Caco-2 (cell line): ENCODE measurements at regions not wholly inside any gene's neighbourhood (a gene's known extent, or its start where the extent isn't known, plus 50 kb on each side); places are given as distances from the start of the nearest gene placed in this dataset.

ENCODE experiments used
- BruUV-seq: library from RNA; stranded (reverse); fragments of 400-500 nt; replicated peaks from 2 replicates; lab custom pipeline; 2021; lab: Mats Ljungman, UMichigan
- CTCF ChIA-PET: fragments of 300-600 bp; sonication (Branson Sonifier 250); formaldehyde crosslinking; loops from one replicate; lab custom pipeline; 2022; ENCODE audit warnings: antibody characterized with exemption; lab: Charles Lee
- POLR2A ChIA-PET: fragments of 300-600 bp; sonication (Branson Sonifier 250); formaldehyde crosslinking; loops from one replicate; lab custom pipeline; 2022; ENCODE audit warnings: antibody characterized with exemption; lab: Charles Lee
- DNase-seq, 2 experiments: peaks; one replicate each; pipeline versions ENCODE4 v3.0.0 to v3.0.0-alpha.2; 2020 to 2022
- H3K27me3 ChIP-seq: replicated peaks from 2 replicates; pipeline ENCODE4 v1.6.0; 2011; ENCODE audit warnings: low read length; ENCODE audit not compliant: control insufficient read depth, insufficient read depth
- H3K36me3 ChIP-seq: 2 replicates; pipeline ENCODE4 v1.5.1; 2011; ENCODE audit warnings: low read length; ENCODE audit not compliant: control insufficient read depth, insufficient read depth
- H3K4me1 ChIP-seq: fragments of 250-450 bp; sonication (Bioruptor Pico); 2 replicates; pipeline ENCODE4 v1.5.1; 2020; ENCODE audit warnings: mild to moderate bottlenecking
- H3K4me3 ChIP-seq: 2 replicates; pipeline ENCODE4 v1.5.1; 2011; ENCODE audit warnings: low read depth, mild to moderate bottlenecking, control low read depth, low read length
- H3K9me3 ChIP-seq: fragments of 250-450 bp; sonication (Bioruptor Pico); 2 replicates; pipeline ENCODE4 v1.5.1; 2020; ENCODE audit warnings: mild to moderate bottlenecking, moderate library complexity
- H3K27ac Mint-ChIP-seq: one replicate; pipeline ENCODE4 v1.8.0; 2022; ENCODE audit warnings: mixed read lengths; ENCODE audit not compliant: unreplicated experiment
- H3K27me3 Mint-ChIP-seq: one replicate; pipeline ENCODE4 v1.8.0; 2022; ENCODE audit warnings: mixed read lengths; ENCODE audit not compliant: insufficient read depth, unreplicated experiment
- H3K36me3 Mint-ChIP-seq: one replicate; pipeline ENCODE4 v1.8.0; 2022; ENCODE audit warnings: mild to moderate bottlenecking, mixed read lengths; ENCODE audit not compliant: insufficient read depth, unreplicated experiment
- H3K4me1 Mint-ChIP-seq: one replicate; pipeline ENCODE4 v1.8.0; 2022; ENCODE audit warnings: low read depth, mixed read lengths; ENCODE audit not compliant: unreplicated experiment
- H3K4me3 Mint-ChIP-seq: one replicate; pipeline ENCODE4 v1.8.0; 2022; ENCODE audit warnings: mild to moderate bottlenecking, moderate library complexity, mixed read lengths; ENCODE audit not compliant: unreplicated experiment
- H3K9me3 Mint-ChIP-seq: one replicate; pipeline ENCODE4 v1.8.0; 2022; ENCODE audit warnings: mixed read lengths; ENCODE audit not compliant: unreplicated experiment
- CTCF ChIP-seq, 2 experiments: fragments of 200-600 bp in 1 of 2; IDR thresholded peaks; 1 replicate in 1 of 2; 2 replicates in 1 of 2; pipeline versions ENCODE4 v1.5.1 to v1.8.0; 2011 to 2022; ENCODE audit warnings: antibody characterized with exemption in 1 of 2, control low read depth in 1 of 2, inconsistent platforms in 1 of 2, low read depth in 1 of 2, low read length in 1 of 2, mild to moderate bottlenecking in 1 of 2, moderate library complexity in 1 of 2; ENCODE audit not compliant: insufficient read depth in 1 of 2, severe bottlenecking in 1 of 2, unreplicated experiment in 1 of 2
- intact Hi-C: fragments of 100-400 bp; cut with micrococcal nuclease; formaldehyde crosslinking; loops from one replicate; pipeline ENCODE4 v1.10.0; 2022; ENCODE audit not compliant: unreplicated experiment

GRCh38 chr3:15942936-15943335 is 145.2 kb upstream of the ANKRD28 start:
- TF ChIP-seq CTCF (IDR thresholded peaks at IDR 0.05; ENCODE audit: insufficient read depth in 1 of 2, low read depth in 1 of 2, low read length in 1 of 2, severe bottlenecking in 1 of 2, unreplicated experiment in 1 of 2): no peak

GRCh38 chr3:15948388-15948787 is 150.6 kb upstream of the ANKRD28 start:
- H3K27me3 ChIP-seq: no peaks in the 10 kb centered on the region
- intact Hi-C loops: no loop called here
- Mint-ChIP-seq H3K9me3 (no peaks in the 10 kb centered on the region), H3K4me3 (no peak overlapping the region), H3K4me1 (no peaks in the 10 kb centered on the region), H3K27me3 (no peaks in the 10 kb centered on the region), H3K27ac (no peak overlapping the region), H3K36me3 (no peaks in the 10 kb centered on the region)
- no peaks in the 10 kb centered on the region for H3K36me3 ChIP-seq
- no peaks in the 10 kb centered on the region for H3K9me3 ChIP-seq
- no TSS peak for BruUV-seq
- POLR2A ChIA-PET: no interaction called here
- no peaks in the 10 kb centered on the region for H3K4me1 ChIP-seq
- no peak for TF ChIP-seq CTCF (IDR thresholded peaks at IDR 0.05; ENCODE audit: insufficient read depth in 1 of 2, low read depth in 1 of 2, low read length in 1 of 2, severe bottlenecking in 1 of 2, unreplicated experiment in 1 of 2)
- CTCF ChIA-PET: no interaction called here
- DNase-seq: no peak
- H3K4me3 ChIP-seq: no peak overlapping the region

More at GRCh38 chr3:15942936-15943335, 145.2 kb upstream of the ANKRD28 start:
- BruUV-seq: no TSS peak
- CTCF ChIA-PET: no interaction called here
- POLR2A ChIA-PET: no interaction called here
- Mint-ChIP-seq H3K36me3 (no peaks in the 10 kb centered on the region), H3K27ac (no peak overlapping the region), H3K27me3 (no peaks in the 10 kb centered on the region), H3K4me3 (no peak overlapping the region), H3K9me3 (no peaks in the 10 kb centered on the region), H3K4me1 (no peaks in the 10 kb centered on the region)
- Histone ChIP-seq H3K4me1 (no peaks in the 10 kb centered on the region), H3K9me3 (no peaks in the 10 kb centered on the region), H3K27me3 (no peaks in the 10 kb centered on the region), H3K36me3 (no peaks in the 10 kb centered on the region), H3K4me3 (no peak overlapping the region)
- no peak for DNase-seq
- intact Hi-C loops: no loop called here

- Mint-ChIP-seq H3K27ac (no peak overlapping the region), H3K36me3 (no peaks in the 10 kb centered on the region), H3K4me1 (no peaks in the 10 kb centered on the region), H3K27me3 (no peaks in the 10 kb centered on the region), H3K4me3 (no peak overlapping the region), H3K9me3 (no peaks in the 10 kb centered on the region)
- ChIA-PET POLR2A (no interaction called here), CTCF (interaction anchor here (0.7 kb wide), 1 partner anchor 58 kb away, joined by 3 read pairs; no protein-coding TSS in a partner anchor)
- TF ChIP-seq CTCF (IDR thresholded peaks at IDR 0.05; ENCODE audit: insufficient read depth in 1 of 2, low read depth in 1 of 2, low read length in 1 of 2, severe bottlenecking in 1 of 2, unreplicated experiment in 1 of 2): no peak
- Histone ChIP-seq H3K4me1 (no peaks in the 10 kb centered on the region), H3K36me3 (no peaks in the 10 kb centered on the region), H3K4me3 (no peak overlapping the region), H3K27me3 (no peaks in the 10 kb centered on the region), H3K9me3 (no peaks in the 10 kb centered on the region)
- intact Hi-C loops: no loop called here
- DNase-seq: no peak
- no TSS peak for BruUV-seq
These were observed 154.9 kb upstream of the ANKRD28 start for GRCh38 chr3:15952543-15953175.
